ENCODE measurements at regions not wholly inside any gene's neighbourhood (a gene's known extent, or its start where the extent isn't known, plus 50 kb on each side); places are given as distances from the start of the nearest gene placed in this dataset.

- TF ChIP-seq, protein P1, sequence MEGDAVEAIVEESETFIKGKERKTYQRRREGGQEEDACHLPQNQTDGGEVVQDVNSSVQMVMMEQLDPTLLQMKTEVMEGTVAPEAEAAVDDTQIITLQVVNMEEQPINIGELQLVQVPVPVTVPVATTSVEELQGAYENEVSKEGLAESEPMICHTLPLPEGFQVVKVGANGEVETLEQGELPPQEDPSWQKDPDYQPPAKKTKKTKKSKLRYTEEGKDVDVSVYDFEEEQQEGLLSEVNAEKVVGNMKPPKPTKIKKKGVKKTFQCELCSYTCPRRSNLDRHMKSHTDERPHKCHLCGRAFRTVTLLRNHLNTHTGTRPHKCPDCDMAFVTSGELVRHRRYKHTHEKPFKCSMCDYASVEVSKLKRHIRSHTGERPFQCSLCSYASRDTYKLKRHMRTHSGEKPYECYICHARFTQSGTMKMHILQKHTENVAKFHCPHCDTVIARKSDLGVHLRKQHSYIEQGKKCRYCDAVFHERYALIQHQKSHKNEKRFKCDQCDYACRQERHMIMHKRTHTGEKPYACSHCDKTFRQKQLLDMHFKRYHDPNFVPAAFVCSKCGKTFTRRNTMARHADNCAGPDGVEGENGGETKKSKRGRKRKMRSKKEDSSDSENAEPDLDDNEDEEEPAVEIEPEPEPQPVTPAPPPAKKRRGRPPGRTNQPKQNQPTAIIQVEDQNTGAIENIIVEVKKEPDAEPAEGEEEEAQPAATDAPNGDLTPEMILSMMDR (IDR thresholded peaks at IDR 0.05), result no peak
- TF ChIP-seq POLR2A (IDR thresholded peaks at IDR 0.05) (no peak), POLR2AphosphoS5 (IDR thresholded peaks at IDR 0.05) (no peak)
Measured at GRCh38 chr13:24613755-24614154, 66.5 kb upstream of the ATP12A start.

All from gastroesophageal sphincter (tissue), 3 donors.